Keratinocyte (primary cell): ENCODE measurements at regions not wholly inside any gene's neighbourhood (a gene's known extent, or its start where the extent isn't known, plus 50 kb on each side); places are given as distances from the start of the nearest gene placed in this dataset.

ENCODE experiments used
- DNase-seq: peaks from one replicate; pipeline ENCODE4 v3.0.0-alpha.2; 2011; ENCODE audit warnings: low read depth, missing footprints, low spot score
- FAIRE-seq: peaks from 2 replicates; lab custom pipeline; 2011; peaks lifted over from hg19 to GRCh38; lab: Jason Lieb, UNC
- H2AFZ ChIP-seq: 2 replicates; pipeline ENCODE4 v1.6.0; 2012; ENCODE audit warnings: low read length, control low read depth, inconsistent platforms; ENCODE audit not compliant: control insufficient read depth
- H3K27ac ChIP-seq: 2 replicates; pipeline ENCODE4 v1.5.1; 2011; ENCODE audit warnings: low read length; ENCODE audit not compliant: control insufficient read depth, insufficient read depth
- H3K27me3 ChIP-seq: 3 replicates; pipeline ENCODE4 v1.6.0; 2011; ENCODE audit warnings: low read length; ENCODE audit not compliant: control insufficient read depth, insufficient read depth; ENCODE audit errors: extremely low read depth
- H3K36me3 ChIP-seq, 2 experiments: 2 replicates in 1 of 2; 3 replicates in 1 of 2; pipeline ENCODE4 v1.5.1; 2011; ENCODE audit warnings: low read length in 2 of 2, mild to moderate bottlenecking in 1 of 2; ENCODE audit not compliant: control insufficient read depth in 2 of 2, insufficient read depth in 2 of 2; ENCODE audit errors: extremely low read depth in 1 of 2
- H3K4me1 ChIP-seq: 3 replicates; pipeline ENCODE4 v1.5.1; 2011; ENCODE audit warnings: low read length; ENCODE audit not compliant: control insufficient read depth, insufficient read depth; ENCODE audit errors: extremely low read depth
- H3K4me2 ChIP-seq: 3 replicates; pipeline ENCODE4 v1.6.0; 2011; ENCODE audit warnings: low read depth, low read length; ENCODE audit not compliant: control insufficient read depth, insufficient read depth; ENCODE audit errors: extremely low read depth
- H3K4me3 ChIP-seq, 3 experiments: fragments of 200-600 bp in 1 of 3; sonication (generic) in 1 of 3; 2 replicates in 2 of 3; 3 replicates in 1 of 3; pipeline ENCODE4 v1.5.1; 2011 to 2016; ENCODE audit warnings: low read length in 3 of 3, mild to moderate bottlenecking in 3 of 3, control low read depth in 2 of 3, inconsistent platforms in 1 of 3, low read depth in 1 of 3, mixed read lengths in 1 of 3, mixed run types in 1 of 3, moderate library complexity in 1 of 3; ENCODE audit not compliant: control insufficient read depth in 2 of 3, insufficient read depth in 2 of 3; ENCODE audit errors: extremely low read depth in 1 of 3
- H3K79me2 ChIP-seq: 2 replicates; pipeline ENCODE4 v1.6.0; 2012; ENCODE audit warnings: low read length; ENCODE audit not compliant: control insufficient read depth, insufficient read depth
- H3K9ac ChIP-seq: 3 replicates; pipeline ENCODE4 v1.6.0; 2011; ENCODE audit warnings: low read length; ENCODE audit not compliant: control insufficient read depth, insufficient read depth; ENCODE audit errors: extremely low read depth
- H3K9me1 ChIP-seq: 3 replicates; pipeline ENCODE4 v1.6.0; 2011; ENCODE audit warnings: low read length; ENCODE audit not compliant: control insufficient read depth, insufficient read depth; ENCODE audit errors: extremely low read depth
- H3K9me3 ChIP-seq: 2 replicates; pipeline ENCODE4 v1.5.1; 2012; ENCODE audit warnings: low read depth, low read length; ENCODE audit not compliant: control insufficient read depth
- H4K20me1 ChIP-seq: 3 replicates; pipeline ENCODE4 v1.6.0; 2011; ENCODE audit warnings: low read length; ENCODE audit not compliant: control insufficient read depth, insufficient read depth; ENCODE audit errors: extremely low read depth
- EZH2 ChIP-seq: IDR thresholded peaks from one replicate; pipeline ENCODE4 v1.6.1; 2012; ENCODE audit warnings: inconsistent platforms, mild to moderate bottlenecking, low read length, moderate library complexity
- dilution Hi-C: fragments of 300-500 bp; cut with MboI; formaldehyde crosslinking; loops from one replicate; pipeline ENCODE4 v1.7.0; 2020; ENCODE audit warnings: low sequenced_read_pairs; ENCODE audit not compliant: extremely low pct_ligation_motif_present
- TF ChIP-seq, protein P1 (sequence below), 3 experiments: IDR thresholded peaks in 1 of 3; conservative IDR thresholded peaks in 1 of 3; optimal IDR thresholded peaks in 1 of 3; 2 replicates in 2 of 3; 3 replicates in 1 of 3; pipeline versions ENCODE3 to v1.5.1; 2011; ENCODE audit warnings: low read length in 3 of 3, mild to moderate bottlenecking in 3 of 3, moderate library complexity in 2 of 3, control low read depth in 1 of 3, inconsistent platforms in 1 of 3; ENCODE audit not compliant: insufficient read depth in 2 of 3; ENCODE audit errors: extremely low read depth in 1 of 3

DNA sequence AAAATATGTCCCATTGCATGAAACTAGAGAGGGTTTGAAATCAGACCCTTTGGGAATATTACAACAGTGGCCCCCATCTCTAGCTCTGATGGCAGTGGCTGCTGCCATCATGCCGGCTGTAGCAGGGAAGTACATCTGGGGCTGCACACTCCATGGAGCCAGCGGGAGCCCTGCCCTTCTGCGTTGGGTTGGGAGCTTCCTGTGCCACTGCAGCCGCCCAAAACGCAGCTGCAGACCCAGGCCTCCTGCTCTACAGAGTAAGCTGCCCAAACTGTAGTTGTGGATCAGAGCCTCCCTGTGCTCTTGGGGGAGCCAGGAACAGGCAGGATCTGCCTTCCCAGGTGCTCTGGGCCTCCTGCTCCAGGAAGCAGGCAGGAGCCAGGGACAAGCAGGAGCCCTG lies 450.0 kb downstream of the HS3ST3B1 start:
- TF ChIP-seq, protein P1, sequence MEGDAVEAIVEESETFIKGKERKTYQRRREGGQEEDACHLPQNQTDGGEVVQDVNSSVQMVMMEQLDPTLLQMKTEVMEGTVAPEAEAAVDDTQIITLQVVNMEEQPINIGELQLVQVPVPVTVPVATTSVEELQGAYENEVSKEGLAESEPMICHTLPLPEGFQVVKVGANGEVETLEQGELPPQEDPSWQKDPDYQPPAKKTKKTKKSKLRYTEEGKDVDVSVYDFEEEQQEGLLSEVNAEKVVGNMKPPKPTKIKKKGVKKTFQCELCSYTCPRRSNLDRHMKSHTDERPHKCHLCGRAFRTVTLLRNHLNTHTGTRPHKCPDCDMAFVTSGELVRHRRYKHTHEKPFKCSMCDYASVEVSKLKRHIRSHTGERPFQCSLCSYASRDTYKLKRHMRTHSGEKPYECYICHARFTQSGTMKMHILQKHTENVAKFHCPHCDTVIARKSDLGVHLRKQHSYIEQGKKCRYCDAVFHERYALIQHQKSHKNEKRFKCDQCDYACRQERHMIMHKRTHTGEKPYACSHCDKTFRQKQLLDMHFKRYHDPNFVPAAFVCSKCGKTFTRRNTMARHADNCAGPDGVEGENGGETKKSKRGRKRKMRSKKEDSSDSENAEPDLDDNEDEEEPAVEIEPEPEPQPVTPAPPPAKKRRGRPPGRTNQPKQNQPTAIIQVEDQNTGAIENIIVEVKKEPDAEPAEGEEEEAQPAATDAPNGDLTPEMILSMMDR (optimal IDR thresholded peaks at IDR 0.05 in 1 of 3, IDR thresholded peaks at IDR 0.05 in 1 of 3, conservative IDR thresholded peaks at IDR 0.05 in 1 of 3; ENCODE audit: extremely low read depth in 1 of 3, insufficient read depth in 2 of 3, low read length in 3 of 3): no peak
- no peak for TF ChIP-seq EZH2
- FAIRE-seq (no peak), DNase-seq (no peak)
- dilution Hi-C loops: no loop called here
- H2AFZ ChIP-seq: no peak overlapping the region
- H3K27me3 ChIP-seq: no peaks in the 10 kb centered on the region
- no peak overlapping the region for H3K9ac ChIP-seq
- no peaks in the 10 kb centered on the region for H4K20me1 ChIP-seq
- no peaks in the 10 kb centered on the region for H3K9me3 ChIP-seq
- no peaks in the 10 kb centered on the region for H3K79me2 ChIP-seq
- H3K27ac ChIP-seq: no peak overlapping the region
- no peaks in the 10 kb centered on the region for H3K9me1 ChIP-seq
- H3K36me3 ChIP-seq: no peaks in the 10 kb centered on the region
- no peak overlapping the region for H3K4me3 ChIP-seq
- no peaks in the 10 kb centered on the region for H3K4me1 ChIP-seq
- H3K4me2 ChIP-seq: no peak overlapping the region

DNA sequence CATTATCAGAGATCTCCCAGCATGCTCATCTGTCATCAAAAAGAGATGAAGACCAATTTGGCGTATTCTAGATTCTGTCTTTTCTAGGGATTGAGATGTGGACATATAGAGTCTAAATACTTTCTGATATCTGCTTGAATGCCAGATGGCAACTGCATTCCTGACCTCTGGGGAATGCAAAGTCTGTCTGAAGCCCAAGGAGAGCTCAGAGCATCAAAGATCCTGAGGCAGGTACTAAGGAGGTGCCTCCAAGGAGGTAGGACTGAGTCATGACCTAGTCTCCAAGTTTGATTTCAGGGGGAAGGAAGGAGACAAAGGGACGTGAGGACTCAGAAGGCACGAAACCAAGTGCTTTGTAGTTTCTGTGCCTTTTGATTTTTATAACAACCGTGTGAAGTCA lies 448.4 kb downstream of the HS3ST3B1 start:
- DNase-seq (no peak), FAIRE-seq (no peak)
- H3K4me3 ChIP-seq: no peak overlapping the region
- no peaks in the 10 kb centered on the region for H4K20me1 ChIP-seq
- H3K4me1 ChIP-seq: peaks cover 9% of the 10 kb centered on the region
- TF ChIP-seq, protein P1 (optimal IDR thresholded peaks at IDR 0.05 in 1 of 3, IDR thresholded peaks at IDR 0.05 in 1 of 3, conservative IDR thresholded peaks at IDR 0.05 in 1 of 3; ENCODE audit: extremely low read depth in 1 of 3, insufficient read depth in 2 of 3, low read length in 3 of 3): no peak
- no peak for TF ChIP-seq EZH2
- H3K9me1 ChIP-seq: no peaks in the 10 kb centered on the region
- dilution Hi-C loops: no loop called here
- no peak overlapping the region for H3K4me2 ChIP-seq
- H3K27ac ChIP-seq: no peak overlapping the region
- H2AFZ ChIP-seq: no peak overlapping the region
- no peaks in the 10 kb centered on the region for H3K79me2 ChIP-seq
- H3K9ac ChIP-seq: no peak overlapping the region
- no peaks in the 10 kb centered on the region for H3K27me3 ChIP-seq
- H3K9me3 ChIP-seq: no peaks in the 10 kb centered on the region
- no peaks in the 10 kb centered on the region for H3K36me3 ChIP-seq
